NCI-H1694 (cell line): ENCODE measurements at regions not wholly inside any gene's neighbourhood (a gene's known extent, or its start where the extent isn't known, plus 50 kb on each side); places are given as distances from the start of the nearest gene placed in this dataset.
"Not testable (repeated sequence)": the region's sequence is repeated elsewhere in the genome, so short reads cannot be mapped to it uniquely, and the experiment has no call there.

Experiments used
- DNase-seq: peaks from one replicate; lab custom pipeline; 2025; lab: John Stamatoyannopoulos, UW

- no peak for DNase-seq
Observed at GRCh38 chr5:118371973-118372831, 616.1 kb downstream of the DTWD2 start.

GRCh38 chr5:118366429-118366828 lies 621.9 kb downstream of the DTWD2 start:
- peak; percentile 4 for DNase-seq

GRCh38 chr5:118365718-118366117 lies 622.6 kb downstream of the DTWD2 start:
- no peak for DNase-seq

GRCh38 chr5:118354797-118355196 lies 633.5 kb downstream of the DTWD2 start:
- no peak for DNase-seq

- no peak for DNase-seq
Observed at GRCh38 chr5:118353970-118354369, 634.4 kb downstream of the DTWD2 start.

- no peak for DNase-seq
Observed at GRCh38 chr5:118336468-118336867, 651.9 kb downstream of the DTWD2 start.

GRCh38 chr5:118327389-118327788 lies 661.0 kb downstream of the DTWD2 start:
- DNase-seq = no peak

- DNase-seq = no peak
Observed at GRCh38 chr5:118326481-118327045, 661.8 kb downstream of the DTWD2 start.

GRCh38 chr5:118325931-118326330 lies 662.4 kb downstream of the DTWD2 start:
- DNase-seq = no peak

GRCh38 chr5:118323723-118324122 lies 664.6 kb downstream of the DTWD2 start:
- not testable (repeated sequence) for DNase-seq

GRCh38 chr5:118321081-118321480 lies 667.3 kb downstream of the DTWD2 start:
- no peak for DNase-seq

- DNase-seq = no peak
Observed at GRCh38 chr5:118320121-118320520, 668.2 kb downstream of the DTWD2 start.

GRCh38 chr5:118314931-118315330 lies 673.4 kb downstream of the DTWD2 start:
- no peak for DNase-seq

GRCh38 chr5:118311103-118311819 lies 677.1 kb downstream of the DTWD2 start:
- DNase-seq = no peak

GRCh38 chr5:118310401-118310800 lies 677.9 kb downstream of the DTWD2 start:
- no peak for DNase-seq

- no peak for DNase-seq
Observed at GRCh38 chr5:118303296-118303695, 685.1 kb downstream of the DTWD2 start.

GRCh38 chr5:118302786-118303185 lies 685.6 kb downstream of the DTWD2 start:
- DNase-seq = no peak

GRCh38 chr5:118301696-118302095 lies 686.7 kb downstream of the DTWD2 start:
- DNase-seq = no peak

- no peak for DNase-seq
Observed at GRCh38 chr5:118295045-118295444, 693.3 kb downstream of the DTWD2 start.

- DNase-seq = no peak
Observed at GRCh38 chr5:118293378-118293777, 695.0 kb downstream of the DTWD2 start.

- no peak for DNase-seq
Observed at GRCh38 chr5:118290204-118290603, 698.1 kb downstream of the DTWD2 start.

GRCh38 chr5:118284230-118284629 lies 704.1 kb downstream of the DTWD2 start:
- DNase-seq = not testable (repeated sequence)

GRCh38 chr5:118282480-118283038 lies 705.8 kb downstream of the DTWD2 start:
- DNase-seq = not testable (repeated sequence)
